NCI-H2081 (cell line): ENCODE measurements at regions not wholly inside any gene's neighbourhood (a gene's known extent, or its start where the extent isn't known, plus 50 kb on each side); places are given as distances from the start of the nearest gene placed in this dataset.

ENCODE experiments used
- DNase-seq, 2 experiments: peaks; one replicate each; lab custom pipeline; 2025; lab: John Stamatoyannopoulos, UW

DNA sequence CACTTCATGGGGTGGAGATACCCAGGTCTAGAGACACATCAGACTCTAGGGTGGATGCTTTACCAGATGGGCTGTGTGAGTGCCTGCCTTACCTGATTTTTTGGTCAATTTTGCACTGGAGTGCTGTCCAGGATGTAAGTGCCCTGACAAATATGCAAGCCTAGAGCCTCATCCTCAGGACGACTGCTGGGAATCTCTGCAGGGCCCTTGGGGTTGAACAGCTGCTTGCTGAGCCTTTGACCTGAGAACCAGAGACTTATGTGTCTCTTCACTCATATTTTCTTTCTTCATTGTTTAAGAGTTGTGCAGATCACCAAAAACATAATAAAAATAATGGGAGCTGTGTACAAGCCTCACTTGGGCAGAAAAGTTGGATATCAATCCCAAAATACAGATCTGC lies 551.5 kb upstream of the ATP2B1 start:
- no peak for DNase-seq

DNA sequence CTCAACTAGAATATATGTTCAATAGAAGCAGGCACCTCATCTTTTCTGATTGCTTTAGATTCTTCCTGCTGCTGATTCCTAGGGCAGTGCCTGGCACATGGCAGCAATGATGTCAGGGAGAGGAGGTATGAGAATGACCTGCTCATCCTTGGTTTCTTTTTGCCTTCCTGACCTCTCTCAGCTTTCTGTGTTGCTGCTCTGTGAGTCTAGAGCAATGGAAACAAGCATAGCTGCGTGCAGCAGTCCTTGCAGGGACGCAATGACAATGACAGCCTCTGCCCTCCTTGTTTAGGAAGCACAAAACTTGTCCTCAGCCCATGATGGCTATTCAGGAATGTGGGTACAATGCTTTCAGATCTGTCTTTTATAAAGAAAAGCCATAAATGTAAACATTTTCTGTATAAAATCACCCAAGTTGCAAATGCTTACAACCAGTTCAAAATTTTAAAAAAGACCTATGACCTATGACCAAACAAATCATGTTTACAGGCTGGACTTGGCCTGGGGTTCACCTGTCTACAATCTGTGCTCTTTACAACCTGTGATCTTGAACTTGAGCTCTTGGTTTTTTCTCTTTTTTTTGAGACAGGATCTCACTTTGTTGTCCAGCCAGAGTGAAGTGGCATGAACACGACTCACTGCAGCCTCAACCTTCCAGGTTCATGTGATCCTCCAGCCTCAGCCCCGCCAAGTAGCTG lies 549.4 kb upstream of the ATP2B1 start:
- no peak for DNase-seq

DNA sequence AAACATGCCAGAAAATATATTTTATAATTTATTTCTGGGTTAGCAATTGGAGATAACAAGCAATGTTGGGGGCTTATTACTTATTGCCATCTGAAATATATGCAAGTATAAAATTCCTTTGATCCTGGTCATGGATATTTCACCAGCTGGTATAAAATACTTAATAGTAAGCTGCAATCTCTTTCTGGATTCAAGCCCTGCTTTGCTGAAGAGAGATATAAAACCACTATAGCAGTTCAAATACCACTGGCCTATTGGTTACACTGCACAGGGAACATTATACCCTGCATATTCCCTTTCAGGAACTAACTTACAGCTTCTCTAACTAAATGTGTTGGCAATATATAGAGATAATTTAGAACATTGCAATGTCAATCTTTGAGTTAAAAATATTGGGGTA lies 546.2 kb upstream of the ATP2B1 start:
- DNase-seq, result no peak

DNA sequence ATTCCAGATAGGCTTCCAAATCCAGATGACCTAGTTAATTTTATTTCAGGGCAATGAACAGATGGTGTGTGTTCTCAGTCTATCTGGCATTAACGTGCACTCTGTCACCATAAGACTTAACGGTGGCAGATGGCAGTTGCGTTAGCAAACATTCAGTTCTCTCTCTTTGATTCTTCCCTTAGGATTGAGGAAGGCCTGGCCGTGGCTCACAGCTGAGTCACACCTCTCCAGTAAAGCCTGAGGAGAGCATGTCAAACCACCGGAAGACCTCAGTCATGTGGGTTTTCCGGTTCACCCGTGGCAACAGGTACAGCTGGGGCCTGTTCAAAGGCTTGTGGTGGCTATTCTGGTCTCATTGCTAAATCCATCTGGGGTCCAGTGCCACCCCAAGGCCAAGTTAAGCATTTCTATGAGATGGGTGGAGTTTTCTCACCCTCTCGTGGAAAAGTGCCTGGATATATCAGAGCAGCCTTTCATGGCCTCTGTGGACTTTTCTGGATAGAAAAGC lies 545.1 kb upstream of the ATP2B1 start:
- DNase-seq, result peak in 1 of 2 experiments; percentile 21

DNA sequence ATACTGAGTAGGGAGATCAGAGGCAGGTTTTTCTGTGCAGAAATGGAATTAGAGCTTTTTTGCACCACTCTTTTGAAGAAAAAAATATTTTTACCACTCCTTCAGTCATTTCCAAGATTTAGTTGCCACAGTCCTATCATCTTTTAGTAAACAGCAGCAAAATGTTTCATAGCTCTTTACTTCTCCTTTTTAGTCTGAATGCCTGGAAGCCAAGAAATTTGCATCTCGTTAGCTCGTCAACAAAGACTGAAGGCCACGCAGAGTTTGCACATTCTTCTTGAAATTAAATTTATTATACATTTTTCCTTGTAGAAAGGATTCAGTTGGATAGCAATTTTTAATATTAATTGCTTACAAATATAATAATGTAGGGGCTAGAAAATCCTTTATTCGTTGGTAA lies 544.5 kb upstream of the ATP2B1 start:
- no peak for DNase-seq

DNA sequence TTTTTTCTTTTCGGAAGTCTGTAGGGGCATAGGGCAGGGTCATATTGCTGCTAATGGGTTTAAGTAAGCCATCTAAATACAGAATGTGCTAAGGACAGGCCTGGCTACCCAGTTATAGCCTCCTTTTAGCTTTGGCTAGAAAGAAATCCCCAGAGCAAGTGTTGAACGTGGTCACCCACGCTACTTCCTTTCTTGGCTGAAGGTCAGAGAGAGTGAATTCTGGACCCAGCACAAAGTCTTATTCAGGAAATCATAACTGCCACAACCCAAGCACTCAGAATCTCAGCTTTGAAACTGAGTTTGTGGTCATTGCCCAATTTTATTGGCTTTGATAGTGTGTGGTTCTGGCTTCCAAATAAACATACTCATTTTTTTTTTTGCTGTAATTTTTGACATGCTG lies 542.1 kb upstream of the ATP2B1 start:
- no peak for DNase-seq

DNA sequence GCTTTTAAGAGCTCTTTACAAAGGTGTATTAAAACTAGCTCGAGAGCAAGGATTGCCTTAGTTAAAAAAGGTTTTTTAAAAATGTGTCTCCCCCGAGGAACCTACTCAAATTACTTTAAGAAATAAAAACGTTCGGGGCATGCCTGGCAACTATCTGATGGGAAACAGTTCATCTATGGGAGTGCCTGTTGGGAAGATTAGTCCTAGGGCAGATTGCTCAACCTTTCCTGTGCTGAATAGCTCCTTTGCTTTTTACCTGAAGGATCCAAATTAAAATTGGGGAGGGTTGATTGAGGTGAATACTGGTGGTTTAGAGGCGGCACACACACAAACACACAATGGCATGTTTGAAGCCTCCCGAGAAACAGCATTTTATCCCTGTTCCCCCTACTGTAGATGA lies 541.4 kb upstream of the ATP2B1 start:
- DNase-seq, result no peak

DNA sequence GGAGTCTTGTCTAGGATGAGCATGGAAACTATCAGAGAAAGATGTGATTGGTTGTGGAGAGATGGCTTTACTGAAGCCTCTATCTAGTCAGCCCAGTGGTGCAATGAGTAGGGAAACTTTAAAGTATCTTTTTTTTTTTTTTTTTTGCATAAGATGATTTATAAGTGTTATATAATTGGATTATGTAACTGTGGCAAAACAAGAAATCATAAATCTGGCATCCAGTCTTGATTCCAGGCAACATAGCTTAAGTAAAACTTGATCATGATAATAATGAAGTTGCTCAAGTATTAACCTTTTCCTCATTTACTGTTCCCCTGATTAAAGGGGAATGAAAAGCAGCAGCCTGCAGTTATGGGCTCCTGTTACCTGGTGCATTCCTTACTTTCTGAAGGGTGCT lies 538.0 kb upstream of the ATP2B1 start:
- DNase-seq, result no peak

DNA sequence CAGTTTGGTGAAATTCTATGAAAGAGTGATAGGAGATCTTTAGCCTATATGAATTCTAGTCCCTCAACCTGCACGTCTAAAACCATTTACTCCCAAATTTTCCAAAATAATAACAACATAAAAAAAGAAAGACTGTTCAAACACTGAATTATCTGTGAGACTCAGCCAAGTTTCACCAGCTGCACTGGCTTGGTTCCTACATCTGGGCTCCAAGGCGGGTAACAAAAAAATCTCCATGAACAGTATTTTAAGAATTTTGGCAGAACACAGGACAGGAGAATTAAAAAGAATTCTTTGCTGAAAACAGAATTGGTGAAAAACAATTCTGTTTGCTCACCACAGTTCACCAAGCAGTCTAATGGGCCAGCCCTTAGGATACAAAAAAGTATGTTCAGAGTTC lies 536.8 kb upstream of the ATP2B1 start:
- no peak for DNase-seq

DNA sequence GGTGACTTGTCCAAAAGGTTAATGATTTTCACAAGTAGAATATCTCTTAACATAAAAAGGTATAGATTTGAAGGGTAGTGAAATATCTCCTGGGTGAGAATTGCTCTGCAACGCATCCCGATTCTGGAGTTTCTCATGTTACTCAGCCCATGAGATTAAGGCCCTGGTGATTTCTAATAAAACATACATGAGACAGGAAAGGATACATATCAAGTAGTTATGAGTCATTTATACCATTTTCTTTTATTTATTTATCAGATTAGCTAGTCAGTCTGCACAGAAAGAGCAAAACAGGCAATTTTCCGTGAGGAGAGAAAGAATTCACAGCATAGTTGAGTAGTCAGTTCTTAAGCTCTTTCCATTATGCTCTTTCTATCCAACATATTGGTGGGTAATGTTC lies 535.6 kb upstream of the ATP2B1 start:
- no peak for DNase-seq

DNA sequence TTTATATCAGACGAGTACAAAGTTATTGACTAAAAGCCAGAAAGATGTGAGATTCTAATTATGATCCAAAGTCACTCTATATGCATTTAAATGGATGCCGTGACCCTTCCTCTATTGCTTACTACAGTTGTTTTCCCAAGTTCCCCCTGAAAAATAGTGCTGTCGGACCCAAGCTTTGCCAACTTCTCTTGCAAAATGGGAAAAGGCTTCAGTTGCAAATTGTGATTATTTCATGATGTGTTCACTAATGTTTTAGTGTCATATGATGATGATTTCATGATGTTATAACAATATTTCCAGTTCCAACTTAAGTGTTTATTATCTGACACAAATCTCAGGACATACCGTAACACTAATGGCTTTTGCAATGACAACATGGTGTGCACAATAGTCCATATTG lies 534.6 kb upstream of the ATP2B1 start:
- DNase-seq, result no peak

DNA sequence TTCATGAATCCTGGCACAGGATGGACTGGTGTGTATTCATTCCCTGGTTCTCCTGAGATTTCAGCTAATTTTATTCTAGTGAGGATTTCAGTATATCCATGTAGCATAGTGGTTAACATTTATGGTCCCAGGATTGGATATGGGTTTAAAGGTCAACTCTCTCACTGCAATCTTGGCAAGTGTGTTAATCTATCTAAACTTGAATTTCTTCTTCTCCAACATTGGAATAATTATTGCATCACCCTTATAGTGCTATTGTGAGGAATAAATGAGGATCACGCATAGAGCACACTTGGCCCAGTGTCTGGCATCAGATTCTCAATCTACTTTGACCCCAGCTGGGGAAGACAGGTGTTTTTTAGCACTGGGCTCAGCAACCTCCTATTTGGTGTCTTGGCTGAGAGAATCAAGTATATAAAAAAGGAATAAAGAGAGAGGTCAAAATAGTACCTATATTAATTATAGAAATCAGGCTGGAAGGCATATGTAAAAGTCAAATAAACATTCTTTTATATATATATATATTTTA lies 531.2 kb upstream of the ATP2B1 start:
- DNase-seq, result no peak

DNA sequence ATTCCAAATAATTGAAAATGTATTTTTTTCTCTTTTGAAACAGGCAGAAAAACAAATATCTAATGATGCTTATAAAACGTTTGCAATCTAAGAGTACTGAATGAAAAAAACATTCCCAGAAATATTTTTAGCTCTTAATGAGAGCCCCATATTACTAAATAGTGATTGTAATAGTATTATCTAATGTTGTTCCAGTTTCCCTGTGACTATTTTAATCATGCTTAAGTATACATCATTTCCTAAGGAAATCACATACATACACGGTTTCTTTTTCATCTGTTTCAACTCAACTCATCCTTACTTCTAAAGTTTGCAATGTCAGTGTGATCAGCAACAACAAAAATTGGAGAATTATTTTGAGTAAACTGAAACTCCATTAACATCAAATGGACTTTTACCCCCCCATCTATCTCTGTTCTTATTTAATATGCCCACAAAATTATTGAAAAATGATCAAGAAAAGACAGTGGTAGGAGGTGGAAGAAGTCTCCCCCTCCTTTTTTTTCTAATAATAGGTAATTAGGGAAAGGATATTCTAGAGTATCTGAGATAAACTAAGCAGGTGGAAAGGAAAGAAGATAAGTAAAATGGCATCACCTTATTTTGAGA lies 530.1 kb upstream of the ATP2B1 start:
- no peak for DNase-seq

DNA sequence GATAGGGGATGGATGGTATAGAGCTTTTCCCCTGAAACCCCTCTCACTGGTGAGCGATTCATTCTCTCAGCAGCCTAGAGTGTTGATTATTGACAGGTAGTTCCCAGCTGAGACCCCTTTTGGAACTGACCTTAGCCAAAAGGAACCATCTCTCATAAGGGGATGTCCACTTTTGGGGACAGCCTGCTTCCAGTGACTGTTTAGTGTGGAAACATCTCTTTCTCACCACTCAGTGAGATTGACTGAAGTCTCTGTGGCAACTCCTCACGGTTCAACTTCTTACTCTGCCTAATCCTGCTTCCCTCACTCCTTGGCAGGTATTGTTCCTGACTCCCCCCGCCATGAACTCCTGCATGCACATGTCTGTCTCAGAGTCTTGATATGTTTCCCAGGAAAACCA lies 529.2 kb upstream of the ATP2B1 start:
- DNase-seq, result no peak

DNA sequence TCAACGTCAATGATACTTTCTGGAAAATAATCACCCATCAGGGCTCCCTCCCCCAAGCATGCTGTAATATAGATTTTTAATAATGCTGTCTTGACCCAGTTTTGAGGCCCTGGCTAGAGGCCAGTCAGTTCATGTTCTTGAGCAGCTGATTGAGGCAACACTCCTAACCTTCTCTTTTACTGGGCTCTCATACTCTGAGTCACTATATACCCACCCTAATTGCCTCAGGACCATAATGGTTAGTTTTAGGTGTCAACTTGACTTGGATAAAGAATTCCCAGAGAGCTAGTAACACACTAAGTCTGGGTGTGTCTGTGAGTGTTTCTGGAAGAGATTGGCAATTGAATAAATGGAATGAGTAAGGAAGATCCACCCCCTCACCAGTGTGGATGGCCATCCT lies 527.0 kb upstream of the ATP2B1 start:
- DNase-seq, result no peak

DNA sequence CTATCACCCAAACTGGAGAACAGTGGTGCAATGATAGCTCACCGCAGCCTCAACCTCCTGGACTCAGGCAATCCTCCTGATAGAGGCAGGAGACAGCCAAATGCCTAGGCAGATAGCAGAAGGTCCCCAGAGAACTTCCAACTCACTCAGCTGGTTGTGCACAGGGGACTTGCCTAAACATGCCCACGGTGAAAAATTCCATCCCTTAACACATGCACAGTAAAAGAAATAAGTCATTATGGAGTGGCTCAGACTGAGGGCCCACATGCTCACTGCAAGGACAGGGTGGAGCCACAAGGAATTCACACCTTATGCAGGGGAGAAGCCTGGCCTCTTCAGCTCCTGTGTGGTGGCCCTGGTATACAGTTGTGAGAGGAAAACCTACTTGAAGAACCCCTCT lies 525.8 kb upstream of the ATP2B1 start:
- no peak for DNase-seq

DNA sequence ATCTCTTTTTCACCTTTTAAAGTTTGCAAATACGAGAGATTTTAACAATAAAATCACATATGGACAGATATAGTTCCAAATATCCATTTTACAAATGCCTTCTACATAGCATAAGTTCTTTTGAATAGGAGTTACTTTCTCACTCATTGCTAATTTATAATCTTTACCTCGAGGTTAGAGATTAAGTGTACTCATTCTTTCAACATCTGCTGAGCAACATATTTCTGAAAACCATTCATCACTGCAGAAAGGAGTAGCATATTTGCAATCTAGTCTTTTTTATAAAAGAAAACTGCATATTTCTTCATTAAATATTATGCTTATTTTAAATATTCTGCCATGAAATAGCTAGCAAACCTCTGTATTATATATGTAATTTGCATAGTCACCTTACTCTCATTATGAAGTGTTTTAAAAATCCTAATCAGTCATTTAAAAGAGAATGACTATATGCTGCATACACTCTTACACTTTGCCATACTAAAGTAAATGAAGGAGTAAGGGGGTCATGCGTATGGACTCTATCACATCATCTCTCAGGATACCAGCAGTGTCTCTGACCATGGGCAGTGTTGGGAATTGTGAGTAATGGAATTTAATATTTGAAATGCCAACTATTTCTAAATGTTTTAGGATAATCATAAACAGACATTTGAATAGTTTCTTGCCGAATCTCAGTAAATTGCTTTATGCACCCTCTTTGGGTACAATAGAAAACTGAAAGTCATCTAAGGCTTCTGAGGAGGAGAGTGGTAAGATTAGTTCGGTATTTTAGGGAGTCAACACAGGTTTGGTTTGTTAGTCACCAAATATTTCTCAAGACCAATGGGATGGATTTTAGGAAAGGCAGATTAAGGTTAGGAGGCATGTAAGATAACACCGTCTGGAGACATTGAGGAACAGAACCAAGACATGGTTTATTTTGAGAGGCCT lies 524.8 kb upstream of the ATP2B1 start:
- no peak for DNase-seq

DNA sequence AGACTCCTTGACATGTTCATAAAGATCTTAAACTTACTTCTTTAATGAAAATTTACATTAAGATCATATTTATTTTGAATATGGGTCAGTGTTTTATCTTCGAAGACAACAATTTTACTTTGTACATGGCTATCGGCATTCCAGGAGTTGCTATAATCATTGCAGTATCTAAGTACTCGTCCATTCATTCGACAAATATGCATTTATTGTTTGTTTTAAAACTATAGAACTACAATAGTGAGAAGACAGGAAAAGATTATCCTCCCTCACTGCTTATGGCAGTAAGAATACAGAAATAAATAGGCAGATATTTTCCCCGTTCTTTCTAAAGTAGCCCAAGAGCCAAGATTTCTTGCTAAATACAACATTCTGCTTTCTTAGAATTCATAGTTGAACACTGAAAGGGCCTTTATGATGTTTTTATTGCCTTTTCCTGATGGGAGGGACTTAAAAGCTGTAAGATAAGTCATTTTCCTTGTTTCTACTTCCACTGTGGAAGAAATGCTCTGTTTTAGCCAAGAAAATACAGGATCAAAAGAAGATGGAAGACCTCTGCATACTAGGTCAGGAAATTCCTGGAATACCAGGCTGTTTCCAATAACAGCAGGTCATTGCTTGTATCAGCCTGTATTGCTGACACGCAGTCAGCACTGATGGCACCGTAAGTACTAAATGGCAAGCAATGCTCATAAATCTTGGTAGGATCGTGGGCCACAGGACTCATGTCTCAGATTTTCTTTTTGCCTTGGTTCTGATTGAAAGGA lies 521.0 kb upstream of the ATP2B1 start:
- no peak for DNase-seq

DNA sequence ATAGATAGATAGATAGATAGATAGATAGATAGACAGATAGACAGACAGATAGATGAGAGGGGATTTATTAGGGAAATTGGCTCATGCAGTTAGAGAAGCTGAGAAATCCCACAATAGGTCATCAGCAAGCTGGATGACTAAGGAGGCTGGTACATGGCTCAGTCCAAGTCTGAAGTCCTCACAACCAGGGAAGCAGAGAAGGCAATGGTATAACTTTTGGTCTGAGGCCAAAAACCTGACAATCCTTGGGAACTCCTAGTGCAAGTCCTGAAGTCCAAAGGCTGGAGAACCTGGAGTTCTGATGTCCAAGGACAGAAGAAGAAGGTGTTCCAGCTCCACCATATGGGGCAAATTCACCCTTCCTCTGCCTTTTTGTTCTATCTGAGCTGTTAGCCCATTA lies 517.6 kb upstream of the ATP2B1 start:
- DNase-seq, result no peak

DNA sequence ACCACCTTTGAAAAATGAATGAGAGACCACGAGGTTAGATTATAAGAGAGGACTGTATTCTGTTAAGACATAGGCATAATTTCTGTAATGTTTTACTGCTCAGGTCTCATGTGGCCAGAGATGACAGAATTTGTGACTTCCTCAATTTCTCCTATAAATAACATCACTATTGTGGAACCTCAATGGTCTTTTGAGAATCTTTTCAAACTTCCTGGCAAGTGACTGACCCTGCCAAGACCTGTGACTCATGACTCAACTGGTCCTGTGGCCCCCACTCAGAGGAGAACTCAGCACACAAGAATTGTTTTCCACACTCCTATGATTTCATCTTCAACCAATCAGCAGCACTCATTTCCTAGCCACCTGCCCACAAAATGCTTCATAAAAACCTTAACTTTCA lies 508.2 kb upstream of the ATP2B1 start:
- no peak for DNase-seq

DNA sequence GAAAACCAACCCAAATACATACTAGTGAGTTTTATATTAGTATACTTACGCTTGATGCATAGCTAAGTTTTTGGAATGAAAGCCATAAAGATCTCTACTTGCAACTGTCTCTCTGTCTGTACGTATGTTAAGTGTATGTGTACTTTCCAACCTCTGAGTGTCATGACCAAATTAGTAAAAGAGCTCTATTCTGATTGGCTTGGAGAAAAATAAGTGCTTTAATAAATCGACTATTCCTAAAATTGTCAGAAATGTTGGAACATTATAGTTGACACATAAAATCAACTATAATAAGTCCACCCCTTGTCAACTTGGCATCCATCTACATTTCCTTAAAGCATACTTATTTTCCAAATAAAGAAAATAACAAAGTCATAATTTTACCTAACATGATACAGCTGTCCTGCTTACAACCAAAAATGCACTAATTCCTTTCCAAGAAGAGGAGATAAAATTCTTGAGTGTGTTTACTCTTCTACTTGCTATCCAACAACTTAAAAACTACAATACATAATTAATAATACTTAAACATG lies 507.4 kb upstream of the ATP2B1 start:
- no peak for DNase-seq

DNA sequence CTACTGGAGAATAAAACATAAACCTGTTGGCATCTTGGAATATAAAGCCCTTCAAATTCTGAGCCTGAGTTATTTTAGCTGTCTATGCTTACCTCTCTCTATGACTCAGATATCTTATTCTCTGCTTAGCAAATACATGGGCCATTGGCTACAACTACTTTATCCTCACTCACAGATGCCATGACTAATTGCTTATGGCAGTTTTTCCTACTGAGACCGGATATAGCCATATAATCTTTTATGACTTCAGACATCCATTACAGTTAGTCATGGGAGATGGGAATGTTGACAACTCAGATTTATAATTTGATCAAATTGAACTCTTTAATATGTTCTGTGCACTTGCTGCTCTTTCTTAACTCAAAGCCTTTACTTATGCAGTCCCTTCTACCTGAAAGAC lies 502.4 kb upstream of the ATP2B1 start:
- no peak for DNase-seq
